DND-41 (cell line): ENCODE measurements at regions not wholly inside any gene's neighbourhood (a gene's known extent, or its start where the extent isn't known, plus 50 kb on each side); places are given as distances from the start of the nearest gene placed in this dataset.
"Not testable (repeated sequence)": the region's sequence is repeated elsewhere in the genome, so short reads cannot be mapped to it uniquely, and the experiment has no call there.

ENCODE experiments used
- ATAC-seq: fragments of 200-7000 bp; cut with Tn5 transposase; 3 replicates; pipeline ENCODE4 v1.9.1; 2021; ENCODE audit warnings: low read depth; ENCODE audit not compliant: insufficient read depth
- DNase-seq: peaks from one replicate; pipeline ENCODE4 v3.0.0-alpha.2; 2020
- H2AFZ ChIP-seq: 2 replicates; pipeline ENCODE4 v1.6.0; 2012; ENCODE audit warnings: low read depth, low read length
- H3K27ac ChIP-seq: 2 replicates; pipeline ENCODE4 v1.5.1; 2012; ENCODE audit warnings: low read length, inconsistent platforms
- H3K27me3 ChIP-seq: fragments of 200-600 bp; sonication (generic); 2 replicates; pipeline ENCODE4 v1.6.0; 2012; ENCODE audit warnings: low read length, mild to moderate bottlenecking, inconsistent platforms; ENCODE audit not compliant: insufficient read depth, poor library complexity
- H3K36me3 ChIP-seq: 2 replicates; pipeline ENCODE4 v1.5.1; 2012; ENCODE audit warnings: low read length, inconsistent platforms; ENCODE audit not compliant: insufficient read depth
- H3K4me1 ChIP-seq: 2 replicates; pipeline ENCODE4 v1.5.1; 2012; ENCODE audit warnings: mild to moderate bottlenecking, low read length; ENCODE audit not compliant: insufficient read depth
- H3K4me2 ChIP-seq: 2 replicates; pipeline ENCODE4 v1.6.0; 2012; ENCODE audit warnings: mild to moderate bottlenecking, moderate library complexity, low read length, inconsistent platforms; ENCODE audit not compliant: insufficient read depth
- H3K4me3 ChIP-seq, 2 experiments: fragments of 200-600 bp in 1 of 2; shearing (Covaris generic) in 1 of 2; 2 replicates each; pipeline ENCODE4 v1.5.1; 2012 to 2016; ENCODE audit warnings: inconsistent platforms in 2 of 2, low read length in 2 of 2, mild to moderate bottlenecking in 2 of 2, low read depth in 1 of 2, moderate library complexity in 1 of 2
- H3K79me2 ChIP-seq: 2 replicates; pipeline ENCODE4 v1.6.0; 2012; ENCODE audit warnings: low read length, inconsistent platforms; ENCODE audit not compliant: insufficient read depth
- H3K9ac ChIP-seq: 2 replicates; pipeline ENCODE4 v1.6.0; 2012; ENCODE audit warnings: low read depth, mild to moderate bottlenecking, inconsistent platforms, low read length, moderate library complexity
- H3K9me3 ChIP-seq: 2 replicates; pipeline ENCODE4 v1.5.1; 2012; ENCODE audit warnings: low read length, moderate library complexity, mild to moderate bottlenecking, inconsistent platforms; ENCODE audit not compliant: insufficient read depth, severe bottlenecking
- H4K20me1 ChIP-seq: 2 replicates; pipeline ENCODE4 v1.6.0; 2012; ENCODE audit warnings: low read length; ENCODE audit not compliant: insufficient read depth
- EZH2 ChIP-seq: IDR thresholded peaks from 3 replicates; pipeline ENCODE4 v1.6.1; 2012; ENCODE audit warnings: borderline replicate concordance, low read depth, mild to moderate bottlenecking, moderate library complexity, low read length, inconsistent platforms; ENCODE audit not compliant: severe bottlenecking
- TF ChIP-seq, protein P1 (sequence below): IDR thresholded peaks from 2 replicates; pipeline ENCODE4 v1.5.1; 2012; ENCODE audit warnings: borderline replicate concordance, low read length, moderate library complexity, mild to moderate bottlenecking; ENCODE audit not compliant: poor library complexity, severe bottlenecking; ENCODE audit errors: extremely low read depth

- Histone ChIP-seq H3K79me2 (no peaks in the 10 kb centered on the region), H3K27ac (peak overlapping the region; percentile 48), H3K27me3 (no peaks in the 10 kb centered on the region), H4K20me1 (no peaks in the 10 kb centered on the region), H3K9ac (no peak overlapping the region), H3K9me3 (peaks cover 6% of the 10 kb centered on the region), H2AFZ (no peak overlapping the region), H3K4me1 (peaks cover 8% of the 10 kb centered on the region), H3K4me2 (no peak overlapping the region), H3K4me3 (no peak overlapping the region), H3K36me3 (no peaks in the 10 kb centered on the region)
- ATAC-seq, result peak; percentile 69
- no peak for DNase-seq
- TF ChIP-seq EZH2, result no peak
- TF ChIP-seq, protein P1, sequence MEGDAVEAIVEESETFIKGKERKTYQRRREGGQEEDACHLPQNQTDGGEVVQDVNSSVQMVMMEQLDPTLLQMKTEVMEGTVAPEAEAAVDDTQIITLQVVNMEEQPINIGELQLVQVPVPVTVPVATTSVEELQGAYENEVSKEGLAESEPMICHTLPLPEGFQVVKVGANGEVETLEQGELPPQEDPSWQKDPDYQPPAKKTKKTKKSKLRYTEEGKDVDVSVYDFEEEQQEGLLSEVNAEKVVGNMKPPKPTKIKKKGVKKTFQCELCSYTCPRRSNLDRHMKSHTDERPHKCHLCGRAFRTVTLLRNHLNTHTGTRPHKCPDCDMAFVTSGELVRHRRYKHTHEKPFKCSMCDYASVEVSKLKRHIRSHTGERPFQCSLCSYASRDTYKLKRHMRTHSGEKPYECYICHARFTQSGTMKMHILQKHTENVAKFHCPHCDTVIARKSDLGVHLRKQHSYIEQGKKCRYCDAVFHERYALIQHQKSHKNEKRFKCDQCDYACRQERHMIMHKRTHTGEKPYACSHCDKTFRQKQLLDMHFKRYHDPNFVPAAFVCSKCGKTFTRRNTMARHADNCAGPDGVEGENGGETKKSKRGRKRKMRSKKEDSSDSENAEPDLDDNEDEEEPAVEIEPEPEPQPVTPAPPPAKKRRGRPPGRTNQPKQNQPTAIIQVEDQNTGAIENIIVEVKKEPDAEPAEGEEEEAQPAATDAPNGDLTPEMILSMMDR, result no peak
These were observed 152.9 kb upstream of the ANKFN1 start for GRCh38 chr17:56000411-56000810.

GRCh38 chr17:56002656-56003055, 150.6 kb upstream of the ANKFN1 start:
- H3K4me1 ChIP-seq, H3K36me3 ChIP-seq, H2AFZ ChIP-seq, H3K4me2 ChIP-seq, H4K20me1 ChIP-seq, H3K9me3 ChIP-seq, H3K9ac ChIP-seq, H3K4me3 ChIP-seq, H3K79me2 ChIP-seq, ATAC-seq, H3K27me3 ChIP-seq, H3K27ac ChIP-seq: not testable (repeated sequence)
- peak; percentile 23 for DNase-seq

- Histone ChIP-seq H3K9ac (no peak overlapping the region), H3K4me2 (peak overlapping the region; percentile 17; the same call in 1 of the 2 replicates)
- peak; percentile 96 for ATAC-seq
These were observed 143.3 kb upstream of the ANKFN1 start for GRCh38 chr17:56009795-56010651.

More at GRCh38 chr17:56009795-56010651, 143.3 kb upstream of the ANKFN1 start:
- Histone ChIP-seq H3K4me3 (no peak overlapping the region), H4K20me1 (no peaks in the 10 kb centered on the region), H3K79me2 (no peaks in the 10 kb centered on the region), H3K36me3 (no peaks in the 10 kb centered on the region), H3K27me3 (no peaks in the 10 kb centered on the region), H3K27ac (peak overlapping the region; percentile 51), H3K4me1 (peaks cover 18% of the 10 kb centered on the region), H3K9me3 (peaks cover 7% of the 10 kb centered on the region), H2AFZ (no peak overlapping the region)
- TF ChIP-seq, protein P1, result no peak
- no peak for TF ChIP-seq EZH2
- DNase-seq, result peak; percentile 55
